ENCODE measurements at regions not wholly inside any gene's neighbourhood (a gene's known extent, or its start where the extent isn't known, plus 50 kb on each side); places are given as distances from the start of the nearest gene placed in this dataset.
"Not testable (repeated sequence)": the region's sequence is repeated elsewhere in the genome, so short reads cannot be mapped to it uniquely, and the experiment has no call there.

DNA sequence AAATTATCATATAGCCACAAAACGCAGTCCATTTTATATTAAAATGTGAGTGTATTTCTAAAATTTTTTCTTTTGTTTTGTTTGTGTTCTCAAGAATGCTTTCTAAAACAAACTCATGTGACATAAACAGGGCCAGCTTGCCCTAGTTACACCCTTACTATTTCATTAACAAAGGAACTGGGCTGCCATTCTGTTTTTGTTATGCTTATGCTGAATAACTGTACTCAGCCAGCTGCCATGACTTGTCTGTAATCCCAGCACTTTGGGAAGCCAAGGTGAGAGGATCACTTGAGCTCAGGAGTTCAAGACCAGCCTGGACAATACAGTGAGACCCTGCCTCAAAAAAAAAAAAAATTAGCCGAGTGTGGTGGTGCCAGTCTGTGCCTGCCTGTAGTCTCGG is 66.0 kb upstream of the TMED7 start:
- TF ChIP-seq, protein P1, sequence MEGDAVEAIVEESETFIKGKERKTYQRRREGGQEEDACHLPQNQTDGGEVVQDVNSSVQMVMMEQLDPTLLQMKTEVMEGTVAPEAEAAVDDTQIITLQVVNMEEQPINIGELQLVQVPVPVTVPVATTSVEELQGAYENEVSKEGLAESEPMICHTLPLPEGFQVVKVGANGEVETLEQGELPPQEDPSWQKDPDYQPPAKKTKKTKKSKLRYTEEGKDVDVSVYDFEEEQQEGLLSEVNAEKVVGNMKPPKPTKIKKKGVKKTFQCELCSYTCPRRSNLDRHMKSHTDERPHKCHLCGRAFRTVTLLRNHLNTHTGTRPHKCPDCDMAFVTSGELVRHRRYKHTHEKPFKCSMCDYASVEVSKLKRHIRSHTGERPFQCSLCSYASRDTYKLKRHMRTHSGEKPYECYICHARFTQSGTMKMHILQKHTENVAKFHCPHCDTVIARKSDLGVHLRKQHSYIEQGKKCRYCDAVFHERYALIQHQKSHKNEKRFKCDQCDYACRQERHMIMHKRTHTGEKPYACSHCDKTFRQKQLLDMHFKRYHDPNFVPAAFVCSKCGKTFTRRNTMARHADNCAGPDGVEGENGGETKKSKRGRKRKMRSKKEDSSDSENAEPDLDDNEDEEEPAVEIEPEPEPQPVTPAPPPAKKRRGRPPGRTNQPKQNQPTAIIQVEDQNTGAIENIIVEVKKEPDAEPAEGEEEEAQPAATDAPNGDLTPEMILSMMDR (IDR thresholded peaks at IDR 0.05) = not testable (repeated sequence)
- TF ChIP-seq ZFX (IDR thresholded peaks at IDR 0.05; ENCODE audit: borderline replicate concordance) = not testable (repeated sequence)
